Duodenal mucosa (tissue), 2 donors: ENCODE measurements at regions not wholly inside any gene's neighbourhood (a gene's known extent, or its start where the extent isn't known, plus 50 kb on each side); places are given as distances from the start of the nearest gene placed in this dataset.

ENCODE experiments used
- H3K27ac ChIP-seq: one replicate; pipeline ENCODE4 v1.7.0; 2013; ENCODE audit warnings: low read depth, low read length
- H3K27me3 ChIP-seq, 2 donors: one replicate each; pipeline ENCODE4 v1.7.0; 2013; ENCODE audit warnings: low read length in 2 of 2, control low read depth in 1 of 2; ENCODE audit not compliant: insufficient read depth in 2 of 2, control insufficient read depth in 1 of 2
- H3K36me3 ChIP-seq, 2 donors: one replicate each; pipeline ENCODE4 v1.7.0; 2013; ENCODE audit warnings: low read length in 2 of 2, control low read depth in 1 of 2; ENCODE audit not compliant: insufficient read depth in 2 of 2, control insufficient read depth in 1 of 2
- H3K4me1 ChIP-seq, 2 donors: one replicate each; pipeline ENCODE4 v1.7.0; 2013; ENCODE audit warnings: low read length in 2 of 2, control low read depth in 1 of 2; ENCODE audit not compliant: insufficient read depth in 2 of 2, control insufficient read depth in 1 of 2
- H3K4me3 ChIP-seq, 2 donors: one replicate each; pipeline ENCODE4 v1.7.0; 2013; ENCODE audit warnings: low read length in 2 of 2, low read depth in 1 of 2
- H3K9ac ChIP-seq, 2 donors: one replicate each; pipeline ENCODE4 v1.7.0; 2013; ENCODE audit warnings: low read length in 2 of 2, low read depth in 1 of 2
- H3K9me3 ChIP-seq, 2 donors: one replicate each; pipeline ENCODE4 v1.7.0; 2013; ENCODE audit warnings: low read length in 2 of 2, control low read depth in 1 of 2; ENCODE audit not compliant: control insufficient read depth in 1 of 2

- no peaks in the 10 kb centered on the region for H3K36me3 ChIP-seq
- H3K4me1 ChIP-seq = no peaks in the 10 kb centered on the region
- no peak overlapping the region for H3K27ac ChIP-seq
- no peaks in the 10 kb centered on the region for H3K9me3 ChIP-seq
- H3K4me3 ChIP-seq = no peak overlapping the region
- H3K27me3 ChIP-seq = no peaks in the 10 kb centered on the region
- no peak overlapping the region for H3K9ac ChIP-seq
Observed at GRCh38 chr15:98213346-98213979, 253.0 kb downstream of the ARRDC4 start.

GRCh38 chr15:98216166-98216565 is 255.7 kb downstream of the ARRDC4 start:
- Histone ChIP-seq H3K27ac (no peak overlapping the region), H3K36me3 (no peaks in the 10 kb centered on the region), H3K4me1 (no peaks in the 10 kb centered on the region), H3K27me3 (no peaks in the 10 kb centered on the region), H3K4me3 (no peak overlapping the region), H3K9ac (no peak overlapping the region), H3K9me3 (no peaks in the 10 kb centered on the region)

- H3K4me3 ChIP-seq = no peak overlapping the region
- H3K27ac ChIP-seq = no peak overlapping the region
- H3K9ac ChIP-seq = no peak overlapping the region
- no peaks in the 10 kb centered on the region for H3K36me3 ChIP-seq
- no peaks in the 10 kb centered on the region for H3K4me1 ChIP-seq
- no peaks in the 10 kb centered on the region for H3K9me3 ChIP-seq
- H3K27me3 ChIP-seq = no peaks in the 10 kb centered on the region
Observed at GRCh38 chr15:98217356-98217755, 256.9 kb downstream of the ARRDC4 start.

GRCh38 chr15:98221144-98221543 is 260.6 kb downstream of the ARRDC4 start:
- H3K36me3 ChIP-seq = no peaks in the 10 kb centered on the region
- H3K9ac ChIP-seq = no peak overlapping the region
- no peaks in the 10 kb centered on the region for H3K4me1 ChIP-seq
- H3K27ac ChIP-seq = no peak overlapping the region
- no peaks in the 10 kb centered on the region for H3K27me3 ChIP-seq
- H3K4me3 ChIP-seq = no peak overlapping the region
- H3K9me3 ChIP-seq = no peaks in the 10 kb centered on the region

- no peaks in the 10 kb centered on the region for H3K36me3 ChIP-seq
- no peaks in the 10 kb centered on the region for H3K27me3 ChIP-seq
- no peak overlapping the region for H3K9ac ChIP-seq
- no peak overlapping the region for H3K27ac ChIP-seq
- no peak overlapping the region for H3K4me3 ChIP-seq
- H3K9me3 ChIP-seq = no peaks in the 10 kb centered on the region
- H3K4me1 ChIP-seq = no peaks in the 10 kb centered on the region
Observed at GRCh38 chr15:98221577-98221976, 261.1 kb downstream of the ARRDC4 start.

GRCh38 chr15:98226149-98226548 is 265.6 kb downstream of the ARRDC4 start:
- H3K9ac ChIP-seq = no peak overlapping the region
- H3K4me3 ChIP-seq = no peak overlapping the region
- H3K27me3 ChIP-seq = peaks cover 0 to 9% of the 10 kb centered on the region in 2 donors
- H3K4me1 ChIP-seq = no peaks in the 10 kb centered on the region
- no peaks in the 10 kb centered on the region for H3K36me3 ChIP-seq
- no peaks in the 10 kb centered on the region for H3K9me3 ChIP-seq
- H3K27ac ChIP-seq = no peak overlapping the region

GRCh38 chr15:98226578-98226977 is 266.1 kb downstream of the ARRDC4 start:
- no peak overlapping the region for H3K4me3 ChIP-seq
- no peak overlapping the region for H3K27ac ChIP-seq
- H3K36me3 ChIP-seq = no peaks in the 10 kb centered on the region
- H3K27me3 ChIP-seq = peaks cover 0 to 9% of the 10 kb centered on the region in 2 donors
- H3K4me1 ChIP-seq = no peaks in the 10 kb centered on the region
- H3K9me3 ChIP-seq = no peaks in the 10 kb centered on the region
- no peak overlapping the region for H3K9ac ChIP-seq

GRCh38 chr15:98228846-98229245 is 268.3 kb downstream of the ARRDC4 start:
- Histone ChIP-seq H3K9me3 (no peaks in the 10 kb centered on the region), H3K27ac (no peak overlapping the region)

GRCh38 chr15:98230975-98231374 is 270.5 kb downstream of the ARRDC4 start:
- Histone ChIP-seq H3K27ac (no peak overlapping the region), H3K9me3 (no peaks in the 10 kb centered on the region), H3K36me3 (no peaks in the 10 kb centered on the region), H3K4me1 (no peaks in the 10 kb centered on the region), H3K27me3 (peaks cover 0 to 9% of the 10 kb centered on the region in 2 donors), H3K4me3 (no peak overlapping the region), H3K9ac (no peak overlapping the region)

More at GRCh38 chr15:98228846-98229245, 268.3 kb downstream of the ARRDC4 start:
- H3K27me3 ChIP-seq = peaks cover 0 to 9% of the 10 kb centered on the region in 2 donors
- H3K4me1 ChIP-seq = no peaks in the 10 kb centered on the region
- H3K4me3 ChIP-seq = no peak overlapping the region
- no peaks in the 10 kb centered on the region for H3K36me3 ChIP-seq
- H3K9ac ChIP-seq = no peak overlapping the region

- H3K4me1 ChIP-seq = no peaks in the 10 kb centered on the region
Observed at GRCh38 chr15:98231696-98232440, 271.4 kb downstream of the ARRDC4 start.

More at GRCh38 chr15:98231696-98232440, 271.4 kb downstream of the ARRDC4 start:
- Histone ChIP-seq H3K4me3 (no peak overlapping the region), H3K9ac (no peak overlapping the region), H3K9me3 (no peaks in the 10 kb centered on the region), H3K27ac (no peak overlapping the region), H3K27me3 (peaks cover 0 to 7% of the 10 kb centered on the region in 2 donors), H3K36me3 (no peaks in the 10 kb centered on the region)
